KMS-11 (cell line): ENCODE measurements at regions not wholly inside any gene's neighbourhood (a gene's known extent, or its start where the extent isn't known, plus 50 kb on each side); places are given as distances from the start of the nearest gene placed in this dataset.

ENCODE experiments used
- H2AFZ ChIP-seq: fragments of 200-600 bp; sonication (generic); 2 replicates; pipeline ENCODE4 v1.6.1; 2016; ENCODE audit warnings: antibody characterized with exemption, mixed run types, low read depth
- H3K27ac ChIP-seq: fragments of 200-600 bp; sonication (generic); 2 replicates; pipeline ENCODE4 v1.6.1; 2016; ENCODE audit warnings: mild to moderate bottlenecking, mixed run types
- H3K27me3 ChIP-seq: fragments of 200-600 bp; sonication (generic); 2 replicates; pipeline ENCODE4 v1.6.1; 2017; ENCODE audit warnings: mild to moderate bottlenecking, low read depth, mixed run types, moderate library complexity; ENCODE audit not compliant: insufficient read depth
- H3K36me3 ChIP-seq: fragments of 200-600 bp; sonication (generic); 2 replicates; pipeline ENCODE4 v1.6.1; 2017; ENCODE audit warnings: mild to moderate bottlenecking, mixed run types; ENCODE audit not compliant: insufficient read depth
- H3K4me1 ChIP-seq: fragments of 200-600 bp; sonication (generic); 2 replicates; pipeline ENCODE4 v1.6.1; 2016; ENCODE audit warnings: mild to moderate bottlenecking, low read depth, mixed run types; ENCODE audit not compliant: poor library complexity, severe bottlenecking
- H3K4me2 ChIP-seq: fragments of 200-600 bp; sonication (generic); 2 replicates; pipeline ENCODE4 v1.7.0; 2016; ENCODE audit warnings: mild to moderate bottlenecking, mixed run types
- H3K4me3 ChIP-seq: fragments of 200-600 bp; sonication (generic); IDR thresholded peaks from 2 replicates; pipeline ENCODE4 v1.6.1; 2017; ENCODE audit warnings: low read depth, low read length, mixed read lengths; ENCODE audit not compliant: insufficient read depth
- H3K79me2 ChIP-seq: fragments of 200-600 bp; sonication (generic); 2 replicates; pipeline ENCODE4 v1.6.1; 2016; ENCODE audit warnings: low read depth, mixed run types; ENCODE audit not compliant: insufficient read depth
- H3K9ac ChIP-seq: fragments of 200-600 bp; sonication (generic); 2 replicates; pipeline ENCODE4 v1.6.1; 2016; ENCODE audit warnings: mild to moderate bottlenecking, mixed run types
- H4K20me1 ChIP-seq: fragments of 200-600 bp; sonication (generic); 2 replicates; pipeline ENCODE4 v1.6.1; 2016; ENCODE audit warnings: mild to moderate bottlenecking, mixed run types; ENCODE audit not compliant: insufficient read depth
- TF ChIP-seq, protein P1 (sequence below): fragments of 200-600 bp; sonication (generic); conservative IDR thresholded peaks from 2 replicates; pipeline ENCODE4 v1.6.1; 2017; ENCODE audit warnings: low read depth, mild to moderate bottlenecking, antibody characterized with exemption, low read length, moderate library complexity, mixed read lengths

DNA sequence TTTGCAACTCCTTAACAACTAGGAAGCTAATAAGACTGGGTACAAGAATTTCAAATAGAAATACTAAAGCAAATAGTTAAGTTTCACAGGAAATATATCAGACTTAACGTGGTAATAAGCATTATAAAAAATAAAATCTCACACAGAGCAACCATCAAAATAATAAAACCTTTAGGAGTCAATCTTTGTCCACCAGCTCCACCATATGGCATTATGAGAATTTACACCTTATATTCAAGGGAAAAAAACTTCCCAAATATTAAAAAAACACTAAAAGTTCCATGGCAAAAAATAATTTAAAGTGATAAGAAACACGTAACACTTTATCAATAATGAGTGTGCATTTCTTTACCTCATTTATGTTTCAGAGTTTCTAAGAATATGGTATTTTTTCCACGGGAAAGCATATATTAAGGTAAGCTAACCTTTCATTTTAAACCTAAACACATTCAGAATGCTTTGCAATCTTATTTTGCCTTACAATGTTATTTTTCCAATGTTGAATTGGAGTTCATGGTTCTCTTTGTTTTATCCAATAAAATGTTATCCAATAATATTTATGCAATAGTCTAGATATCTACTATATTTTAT, 423.2 kb upstream of the SGCG start:
- Histone ChIP-seq H3K27me3 (no peaks in the 10 kb centered on the region), H3K9ac (no peak overlapping the region), H3K4me3 (no peak overlapping the region), H3K4me1 (no peaks in the 10 kb centered on the region), H3K36me3 (no peaks in the 10 kb centered on the region), H3K27ac (no peak overlapping the region), H3K79me2 (no peaks in the 10 kb centered on the region), H2AFZ (no peak overlapping the region), H4K20me1 (no peaks in the 10 kb centered on the region), H3K4me2 (no peak overlapping the region)
- TF ChIP-seq, protein P1, sequence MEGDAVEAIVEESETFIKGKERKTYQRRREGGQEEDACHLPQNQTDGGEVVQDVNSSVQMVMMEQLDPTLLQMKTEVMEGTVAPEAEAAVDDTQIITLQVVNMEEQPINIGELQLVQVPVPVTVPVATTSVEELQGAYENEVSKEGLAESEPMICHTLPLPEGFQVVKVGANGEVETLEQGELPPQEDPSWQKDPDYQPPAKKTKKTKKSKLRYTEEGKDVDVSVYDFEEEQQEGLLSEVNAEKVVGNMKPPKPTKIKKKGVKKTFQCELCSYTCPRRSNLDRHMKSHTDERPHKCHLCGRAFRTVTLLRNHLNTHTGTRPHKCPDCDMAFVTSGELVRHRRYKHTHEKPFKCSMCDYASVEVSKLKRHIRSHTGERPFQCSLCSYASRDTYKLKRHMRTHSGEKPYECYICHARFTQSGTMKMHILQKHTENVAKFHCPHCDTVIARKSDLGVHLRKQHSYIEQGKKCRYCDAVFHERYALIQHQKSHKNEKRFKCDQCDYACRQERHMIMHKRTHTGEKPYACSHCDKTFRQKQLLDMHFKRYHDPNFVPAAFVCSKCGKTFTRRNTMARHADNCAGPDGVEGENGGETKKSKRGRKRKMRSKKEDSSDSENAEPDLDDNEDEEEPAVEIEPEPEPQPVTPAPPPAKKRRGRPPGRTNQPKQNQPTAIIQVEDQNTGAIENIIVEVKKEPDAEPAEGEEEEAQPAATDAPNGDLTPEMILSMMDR: peak; percentile 46

DNA sequence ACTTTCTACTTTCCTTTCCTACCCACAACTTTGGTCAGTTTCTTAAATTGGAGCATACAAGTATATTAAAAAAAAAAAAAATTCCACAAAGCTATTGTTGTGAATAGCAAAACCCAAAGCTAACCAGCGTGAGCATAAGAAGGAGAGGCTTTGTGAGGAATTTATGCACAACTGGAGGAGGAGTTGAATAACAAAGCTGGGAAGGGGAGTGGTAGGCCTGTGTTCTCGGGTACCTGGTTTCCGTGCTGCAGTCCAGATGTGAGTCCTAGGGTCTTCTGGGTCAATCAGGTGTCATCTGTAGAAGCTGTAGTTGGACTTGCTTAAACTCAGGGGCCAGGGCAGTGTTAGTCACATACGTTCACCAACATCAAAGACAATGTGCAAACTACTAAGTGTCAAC, 422.5 kb upstream of the SGCG start:
- Histone ChIP-seq H3K27ac (no peak overlapping the region), H3K4me2 (no peak overlapping the region), H3K4me3 (no peak overlapping the region), H3K4me1 (no peaks in the 10 kb centered on the region), H4K20me1 (no peaks in the 10 kb centered on the region), H3K36me3 (no peaks in the 10 kb centered on the region), H3K27me3 (no peaks in the 10 kb centered on the region), H3K9ac (no peak overlapping the region), H2AFZ (no peak overlapping the region), H3K79me2 (no peaks in the 10 kb centered on the region)
- TF ChIP-seq, protein P1: no peak

DNA sequence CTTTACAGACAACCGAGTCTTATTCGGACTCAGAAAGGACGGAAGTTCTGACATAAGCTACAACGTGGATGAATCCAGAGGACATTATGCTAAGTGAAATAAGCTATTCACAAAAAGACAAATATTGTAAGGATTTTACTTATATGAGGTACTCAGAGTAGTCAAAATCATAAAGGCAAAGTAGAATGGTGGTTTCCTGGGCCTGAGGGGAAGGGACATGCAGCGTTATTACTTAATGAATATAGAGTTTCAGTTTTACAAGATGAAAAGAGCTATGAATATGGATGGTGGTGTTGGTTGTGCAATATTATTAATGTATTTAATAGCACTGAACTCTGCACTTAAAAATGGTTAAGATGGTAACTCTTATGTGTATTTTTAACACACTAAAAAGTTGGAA, 419.1 kb upstream of the SGCG start:
- no peak overlapping the region for H3K4me2 ChIP-seq
- no peak overlapping the region for H3K9ac ChIP-seq
- H3K36me3 ChIP-seq: no peaks in the 10 kb centered on the region
- no peaks in the 10 kb centered on the region for H3K79me2 ChIP-seq
- no peak overlapping the region for H3K27ac ChIP-seq
- H2AFZ ChIP-seq: no peak overlapping the region
- no peaks in the 10 kb centered on the region for H3K27me3 ChIP-seq
- no peaks in the 10 kb centered on the region for H4K20me1 ChIP-seq
- H3K4me1 ChIP-seq: no peaks in the 10 kb centered on the region
- no peak overlapping the region for H3K4me3 ChIP-seq
- TF ChIP-seq, protein P1: no peak

DNA sequence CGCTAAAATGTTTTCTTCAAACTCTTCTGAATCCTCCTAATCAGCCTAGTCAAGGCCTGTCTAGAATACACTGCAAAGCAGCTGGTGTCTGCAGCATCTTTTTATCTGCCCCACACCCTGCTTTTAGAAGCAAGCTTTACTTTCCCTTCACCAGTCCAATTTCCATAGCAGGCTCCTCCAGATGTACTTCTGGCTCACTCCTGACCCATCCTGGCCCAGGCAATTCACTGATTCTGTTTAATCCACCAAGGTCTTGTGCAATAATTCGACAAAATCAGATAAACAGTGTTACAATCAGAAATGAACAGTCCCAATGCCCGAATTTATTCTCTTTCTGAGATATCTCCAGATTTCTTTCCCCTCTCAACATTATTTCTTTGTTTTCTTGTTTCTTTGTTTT, 415.2 kb upstream of the SGCG start:
- H3K4me3 ChIP-seq: no peak overlapping the region
- H3K9ac ChIP-seq: no peak overlapping the region
- no peaks in the 10 kb centered on the region for H3K4me1 ChIP-seq
- H3K27ac ChIP-seq: no peak overlapping the region
- no peaks in the 10 kb centered on the region for H3K79me2 ChIP-seq
- no peaks in the 10 kb centered on the region for H3K27me3 ChIP-seq
- H3K4me2 ChIP-seq: no peak overlapping the region
- H4K20me1 ChIP-seq: no peaks in the 10 kb centered on the region
- TF ChIP-seq, protein P1: no peak
- H2AFZ ChIP-seq: no peak overlapping the region
- H3K36me3 ChIP-seq: no peaks in the 10 kb centered on the region

DNA sequence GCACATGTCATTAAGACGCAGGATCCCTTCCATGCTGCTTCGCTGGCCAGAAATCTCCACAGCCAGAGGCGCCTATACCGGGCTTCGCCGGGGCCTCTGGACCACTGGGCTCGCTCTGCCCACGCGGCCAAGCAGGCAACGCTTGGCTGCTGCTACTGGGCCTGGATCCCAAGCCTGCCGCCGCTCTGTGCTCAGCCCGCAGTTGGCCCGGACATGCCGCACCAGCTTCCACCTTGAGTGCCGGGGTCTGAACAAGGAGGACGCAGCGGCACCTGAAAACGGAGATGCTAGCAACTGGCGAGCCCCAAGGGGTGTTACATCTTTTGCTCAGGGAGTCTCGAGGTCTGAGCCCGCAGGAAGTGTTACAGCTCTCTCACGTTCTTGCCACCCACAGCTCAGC, 409.9 kb upstream of the SGCG start:
- H4K20me1 ChIP-seq: no peaks in the 10 kb centered on the region
- TF ChIP-seq, protein P1: no peak
- H3K36me3 ChIP-seq: no peaks in the 10 kb centered on the region
- no peak overlapping the region for H3K27ac ChIP-seq
- no peak overlapping the region for H2AFZ ChIP-seq
- no peak overlapping the region for H3K4me3 ChIP-seq
- no peaks in the 10 kb centered on the region for H3K79me2 ChIP-seq
- no peak overlapping the region for H3K9ac ChIP-seq
- H3K27me3 ChIP-seq: no peaks in the 10 kb centered on the region
- no peaks in the 10 kb centered on the region for H3K4me1 ChIP-seq
- no peak overlapping the region for H3K4me2 ChIP-seq
